HepG2 (cell line): ENCODE measurements at regions not wholly inside any gene's neighbourhood (a gene's known extent, or its start where the extent isn't known, plus 50 kb on each side); places are given as distances from the start of the nearest gene placed in this dataset.

Experiments
- ATAC-seq: fragments of 200-7000 bp; cut with Tn5 transposase; 3 replicates; pipeline ENCODE4 v1.9.1; 2020; ENCODE audit warnings: mild to moderate bottlenecking, moderate library complexity
- BruUV-seq: library from RNA; stranded (reverse); fragments of 400-500 nt; replicated peaks from 2 replicates; lab custom pipeline; 2021; lab: Mats Ljungman, UMichigan
- CTCF ChIA-PET: fragments of 300-600 bp; formaldehyde crosslinking; extraction: SDS; loops from one replicate; lab custom pipeline; 2021; ENCODE audit warnings: low total read pairs, inconsistent platforms, low intra/inter-chr PET ratio; lab: Yijun Ruan, JAX
- POLR2A ChIA-PET: fragments of 350-600 bp; sonication (Branson Sonifier 250); formaldehyde crosslinking; loops from one replicate; lab custom pipeline; 2020; ENCODE audit warnings: antibody characterized with exemption, inconsistent platforms; lab: Yijun Ruan, JAX
- DNase-seq: peaks from one replicate; pipeline ENCODE4 v3.0.0-alpha.2; 2015; ENCODE audit warnings: low spot score
- FAIRE-seq: peaks from 3 replicates; lab custom pipeline; 2011; peaks lifted over from hg19 to GRCh38; lab: Jason Lieb, UNC
- H2AFZ ChIP-seq: one replicate; pipeline ENCODE4 v1.6.1; 2011; ENCODE audit warnings: low read length, inconsistent platforms
- H3K27ac ChIP-seq: fragments of 300-600 bp; 3 replicates; pipeline ENCODE4 v1.8.0; 2011; ENCODE audit warnings: mixed run types, mild to moderate bottlenecking, mixed read lengths, low read length, inconsistent platforms; ENCODE audit not compliant: insufficient read depth; ENCODE audit errors: extremely low read length
- H3K27me3 ChIP-seq, 2 experiments: fragments of 200-600 bp in 1 of 2; 2 replicates in 1 of 2; 3 replicates in 1 of 2; pipeline versions ENCODE4 v1.6.0 to v1.8.0; 2011; ENCODE audit warnings: low read length in 2 of 2, mild to moderate bottlenecking in 2 of 2, moderate library complexity in 2 of 2, inconsistent platforms in 1 of 2; ENCODE audit not compliant: insufficient read depth in 2 of 2, control insufficient read depth in 1 of 2
- H3K36me3 ChIP-seq, 2 experiments: fragments of 200-600 bp in 1 of 2; replicated peaks in 1 of 2; 2 replicates in 1 of 2; 3 replicates in 1 of 2; pipeline versions ENCODE4 v1.5.1 to v1.8.0; 2011; ENCODE audit warnings: low read length in 2 of 2, inconsistent platforms in 1 of 2; ENCODE audit not compliant: insufficient read depth in 2 of 2, control insufficient read depth in 1 of 2
- H3K4me1 ChIP-seq: 2 replicates; pipeline ENCODE4 v1.5.1; 2012; ENCODE audit warnings: low read length, inconsistent platforms; ENCODE audit not compliant: insufficient read depth
- H3K4me2 ChIP-seq: 2 replicates; pipeline ENCODE4 v1.6.0; 2011; ENCODE audit warnings: low read depth, low read length, inconsistent platforms
- H3K4me3 ChIP-seq, 3 experiments: fragments of 200-600 bp in 1 of 3; sonication (generic), shearing (Covaris generic) in 1 of 3; replicated peaks in 1 of 3; 2 replicates each; pipeline ENCODE4 v1.5.1; 2011 to 2016; ENCODE audit warnings: low read length in 3 of 3, inconsistent platforms in 2 of 3, low read depth in 2 of 3, mild to moderate bottlenecking in 2 of 3, control low read depth in 1 of 3, mixed read lengths in 1 of 3; ENCODE audit not compliant: insufficient read depth in 1 of 3
- H3K79me2 ChIP-seq: one replicate; pipeline ENCODE4 v1.6.1; 2011; ENCODE audit warnings: low read length, inconsistent platforms; ENCODE audit not compliant: insufficient read depth
- H3K9ac ChIP-seq: 2 replicates; pipeline ENCODE4 v1.6.0; 2011; ENCODE audit warnings: mild to moderate bottlenecking, low read depth, low read length, inconsistent platforms; ENCODE audit not compliant: insufficient read depth
- H3K9me3 ChIP-seq: 2 replicates; pipeline ENCODE4 v1.5.1; 2012; ENCODE audit warnings: mild to moderate bottlenecking, low read length
- H4K20me1 ChIP-seq: 2 replicates; pipeline ENCODE4 v1.6.0; 2011; ENCODE audit warnings: inconsistent platforms, mild to moderate bottlenecking, low read length, moderate library complexity; ENCODE audit not compliant: insufficient read depth
- FOXK2 ChIP-seq: fragments of 450-650 bp; IDR thresholded peaks from 2 replicates; pipeline ENCODE4 v1.6.1; 2016
- KAT8 ChIP-seq: IDR thresholded peaks from 2 replicates; pipeline ENCODE4 v1.6.1; 2016; ENCODE audit warnings: missing genetic modification reagents, missing compliant biosample characterization
- NFRKB ChIP-seq: fragments of 450-650 bp; IDR thresholded peaks from 2 replicates; pipeline ENCODE4 v1.6.1; 2017
- SMAD1 ChIP-seq: sonication (generic); formaldehyde crosslinking; IDR thresholded peaks from 2 replicates; pipeline ENCODE4 v1.4.0; 2020; ENCODE audit warnings: missing genetic modification reagents, low read depth, mild to moderate bottlenecking, borderline replicate concordance
- ZNF333 ChIP-seq: sonication (generic); formaldehyde crosslinking; IDR thresholded peaks from 2 replicates; pipeline ENCODE4 v1.4.0; 2020; ENCODE audit warnings: mild to moderate bottlenecking, missing genetic modification reagents, borderline replicate concordance
- ZNF549 ChIP-seq: sonication (generic); formaldehyde crosslinking; IDR thresholded peaks from 2 replicates; pipeline ENCODE4 v1.5.0; 2020; ENCODE audit warnings: missing genetic modification reagents
- ZNF768 ChIP-seq: sonication (generic); formaldehyde crosslinking; IDR thresholded peaks from 2 replicates; pipeline ENCODE4 v1.4.0; 2020; ENCODE audit warnings: missing genetic modification reagents
- WGBS: methylation state at CpG from one replicate; pipeline ENCODE4 v1.1.6; 2017; ENCODE audit warnings: low lambda C conversion rate; 5-methylcytosine and 5-hydroxymethylcytosine counted together
- in situ Hi-C: cut with HindIII; loops from 2 replicates; pipeline ENCODE4 v1.10.0; 2017; ENCODE audit warnings: low pct_unique_long_range_greater_than_20kb; ENCODE audit not compliant: extremely low pct_ligation_motif_present
- intact Hi-C: fragments of 100-400 bp; cut with micrococcal nuclease; formaldehyde crosslinking; loops from one replicate; pipeline ENCODE4 v1.10.0; 2022; ENCODE audit not compliant: unreplicated experiment
- TF ChIP-seq, protein P1 (sequence below): sonication (generic); formaldehyde crosslinking; IDR thresholded peaks from 2 replicates; pipeline ENCODE4 v1.4.0; 2020; ENCODE audit warnings: mild to moderate bottlenecking, low read depth, missing genetic modification reagents
- TF ChIP-seq, protein P2 (sequence below): sonication (generic); formaldehyde crosslinking; IDR thresholded peaks from 2 replicates; pipeline ENCODE4 v1.5.0; 2020; ENCODE audit warnings: missing genetic modification reagents
- TF ChIP-seq, protein P3 (sequence below): sonication (generic); formaldehyde crosslinking; conservative IDR thresholded peaks from 2 replicates; pipeline ENCODE4 v1.8.1; 2023; ENCODE audit warnings: missing genetic modification reagents
- TF ChIP-seq, protein P4 (sequence below): sonication (generic); formaldehyde crosslinking; IDR thresholded peaks from 2 replicates; pipeline ENCODE4 v1.4.0; 2020; ENCODE audit warnings: missing genetic modification reagents

DNA sequence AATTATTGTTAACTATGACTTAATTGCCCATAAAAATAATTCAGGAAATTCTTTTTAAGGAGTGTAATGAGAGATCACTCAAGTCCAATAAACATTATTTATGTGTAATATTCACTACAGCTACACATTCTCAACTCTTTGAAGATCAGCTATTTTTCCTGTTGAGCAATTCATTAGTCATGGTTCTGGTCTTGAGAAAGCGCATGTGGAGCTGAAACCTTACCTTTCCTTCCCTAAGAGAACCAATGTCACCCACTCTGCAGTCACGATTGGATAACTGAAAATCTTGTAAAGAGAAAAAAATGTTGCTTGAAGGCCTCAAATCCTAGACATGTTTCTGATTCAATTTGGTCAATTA, 736.9 kb upstream of the MARCKS start:
- intact Hi-C loops (no loop called here), in situ Hi-C loops (no loop called here)

More for the DNA sequence above, 736.9 kb upstream of the MARCKS start:
- BruUV-seq: no TSS peak
- DNase-seq (no peak), ATAC-seq (no peak), FAIRE-seq (no peak)
- ChIA-PET POLR2A (no interaction called here), CTCF (no interaction called here)
- Histone ChIP-seq H3K9ac (no peak overlapping the region), H3K4me3 (no peak overlapping the region), H2AFZ (no peak overlapping the region), H3K79me2 (no peaks in the 10 kb centered on the region), H3K27me3 (no peaks in the 10 kb centered on the region), H3K9me3 (no peaks in the 10 kb centered on the region), H4K20me1 (no peaks in the 10 kb centered on the region), H3K36me3 (no peaks in the 10 kb centered on the region), H3K4me1 (no peaks in the 10 kb centered on the region), H3K27ac (no peak overlapping the region), H3K4me2 (no peak overlapping the region)
- TF ChIP-seq FOXK2: no peak
- no peak for TF ChIP-seq KAT8
- TF ChIP-seq ZNF768: no peak
- no peak for TF ChIP-seq ZNF333
- TF ChIP-seq NFRKB: no peak
- TF ChIP-seq, protein P1, sequence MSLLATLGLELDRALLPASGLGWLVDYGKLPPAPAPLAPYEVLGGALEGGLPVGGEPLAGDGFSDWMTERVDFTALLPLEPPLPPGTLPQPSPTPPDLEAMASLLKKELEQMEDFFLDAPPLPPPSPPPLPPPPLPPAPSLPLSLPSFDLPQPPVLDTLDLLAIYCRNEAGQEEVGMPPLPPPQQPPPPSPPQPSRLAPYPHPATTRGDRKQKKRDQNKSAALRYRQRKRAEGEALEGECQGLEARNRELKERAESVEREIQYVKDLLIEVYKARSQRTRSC (CRISPR knock-in tag): no peak
- TF ChIP-seq SMAD1 (CRISPR knock-in tag): no peak
- TF ChIP-seq, protein P2, sequence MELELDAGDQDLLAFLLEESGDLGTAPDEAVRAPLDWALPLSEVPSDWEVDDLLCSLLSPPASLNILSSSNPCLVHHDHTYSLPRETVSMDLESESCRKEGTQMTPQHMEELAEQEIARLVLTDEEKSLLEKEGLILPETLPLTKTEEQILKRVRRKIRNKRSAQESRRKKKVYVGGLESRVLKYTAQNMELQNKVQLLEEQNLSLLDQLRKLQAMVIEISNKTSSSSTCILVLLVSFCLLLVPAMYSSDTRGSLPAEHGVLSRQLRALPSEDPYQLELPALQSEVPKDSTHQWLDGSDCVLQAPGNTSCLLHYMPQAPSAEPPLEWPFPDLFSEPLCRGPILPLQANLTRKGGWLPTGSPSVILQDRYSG (CRISPR knock-in tag): no peak
- TF ChIP-seq, protein P3, sequence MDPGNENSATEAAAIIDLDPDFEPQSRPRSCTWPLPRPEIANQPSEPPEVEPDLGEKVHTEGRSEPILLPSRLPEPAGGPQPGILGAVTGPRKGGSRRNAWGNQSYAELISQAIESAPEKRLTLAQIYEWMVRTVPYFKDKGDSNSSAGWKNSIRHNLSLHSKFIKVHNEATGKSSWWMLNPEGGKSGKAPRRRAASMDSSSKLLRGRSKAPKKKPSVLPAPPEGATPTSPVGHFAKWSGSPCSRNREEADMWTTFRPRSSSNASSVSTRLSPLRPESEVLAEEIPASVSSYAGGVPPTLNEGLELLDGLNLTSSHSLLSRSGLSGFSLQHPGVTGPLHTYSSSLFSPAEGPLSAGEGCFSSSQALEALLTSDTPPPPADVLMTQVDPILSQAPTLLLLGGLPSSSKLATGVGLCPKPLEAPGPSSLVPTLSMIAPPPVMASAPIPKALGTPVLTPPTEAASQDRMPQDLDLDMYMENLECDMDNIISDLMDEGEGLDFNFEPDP (CRISPR knock-in tag): no peak
- TF ChIP-seq ZNF549 (CRISPR knock-in tag): no peak
- TF ChIP-seq, protein P4, sequence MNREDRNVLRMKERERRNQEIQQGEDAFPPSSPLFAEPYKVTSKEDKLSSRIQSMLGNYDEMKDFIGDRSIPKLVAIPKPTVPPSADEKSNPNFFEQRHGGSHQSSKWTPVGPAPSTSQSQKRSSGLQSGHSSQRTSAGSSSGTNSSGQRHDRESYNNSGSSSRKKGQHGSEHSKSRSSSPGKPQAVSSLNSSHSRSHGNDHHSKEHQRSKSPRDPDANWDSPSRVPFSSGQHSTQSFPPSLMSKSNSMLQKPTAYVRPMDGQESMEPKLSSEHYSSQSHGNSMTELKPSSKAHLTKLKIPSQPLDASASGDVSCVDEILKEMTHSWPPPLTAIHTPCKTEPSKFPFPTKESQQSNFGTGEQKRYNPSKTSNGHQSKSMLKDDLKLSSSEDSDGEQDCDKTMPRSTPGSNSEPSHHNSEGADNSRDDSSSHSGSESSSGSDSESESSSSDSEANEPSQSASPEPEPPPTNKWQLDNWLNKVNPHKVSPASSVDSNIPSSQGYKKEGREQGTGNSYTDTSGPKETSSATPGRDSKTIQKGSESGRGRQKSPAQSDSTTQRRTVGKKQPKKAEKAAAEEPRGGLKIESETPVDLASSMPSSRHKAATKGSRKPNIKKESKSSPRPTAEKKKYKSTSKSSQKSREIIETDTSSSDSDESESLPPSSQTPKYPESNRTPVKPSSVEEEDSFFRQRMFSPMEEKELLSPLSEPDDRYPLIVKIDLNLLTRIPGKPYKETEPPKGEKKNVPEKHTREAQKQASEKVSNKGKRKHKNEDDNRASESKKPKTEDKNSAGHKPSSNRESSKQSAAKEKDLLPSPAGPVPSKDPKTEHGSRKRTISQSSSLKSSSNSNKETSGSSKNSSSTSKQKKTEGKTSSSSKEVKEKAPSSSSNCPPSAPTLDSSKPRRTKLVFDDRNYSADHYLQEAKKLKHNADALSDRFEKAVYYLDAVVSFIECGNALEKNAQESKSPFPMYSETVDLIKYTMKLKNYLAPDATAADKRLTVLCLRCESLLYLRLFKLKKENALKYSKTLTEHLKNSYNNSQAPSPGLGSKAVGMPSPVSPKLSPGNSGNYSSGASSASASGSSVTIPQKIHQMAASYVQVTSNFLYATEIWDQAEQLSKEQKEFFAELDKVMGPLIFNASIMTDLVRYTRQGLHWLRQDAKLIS: no peak
- WGBS: 0% methylated on average over 2 of the region's 2 CpGs
